ENCODE measurements at regions not wholly inside any gene's neighbourhood (a gene's known extent, or its start where the extent isn't known, plus 50 kb on each side); places are given as distances from the start of the nearest gene placed in this dataset.

DNA sequence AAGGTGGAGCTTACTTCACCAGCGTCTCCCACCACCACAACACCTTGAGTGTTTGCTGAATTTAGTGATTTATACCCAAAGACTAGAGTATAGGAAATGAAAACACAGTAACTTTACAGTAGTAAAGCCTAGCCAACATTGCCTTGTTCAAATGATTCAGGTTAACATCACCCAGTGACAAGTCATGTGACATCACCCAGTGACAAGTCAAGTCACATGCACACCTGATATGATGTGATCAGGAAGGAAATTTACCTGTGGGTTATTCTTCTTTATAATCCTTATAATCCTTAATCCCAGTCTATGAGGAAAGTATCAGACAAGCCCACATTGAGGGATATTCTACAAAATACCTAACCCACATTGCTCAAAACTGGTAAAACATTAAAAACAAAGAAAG is 545.6 kb upstream of the MEF2C start:
- Histone ChIP-seq H3K4me3 (no peak overlapping the region), H3K36me3 (replicated peaks; ENCODE audit: insufficient read depth, low read depth) (no peaks in the 10 kb centered on the region), H3K27me3 (no peaks in the 10 kb centered on the region), H3K4me1 (ENCODE audit: insufficient read depth) (no peaks in the 10 kb centered on the region), H3K4me2 (no peak overlapping the region), H3K79me2 (no peaks in the 10 kb centered on the region), H4K20me1 (ENCODE audit: insufficient read depth, poor library complexity, severe bottlenecking) (no peaks in the 10 kb centered on the region), H3K27ac (no peak overlapping the region), H3K9me2 (replicated peaks; ENCODE audit: insufficient read depth) (no peaks in the 10 kb centered on the region), H3K9me3 (ENCODE audit: low read depth) (no peaks in the 10 kb centered on the region), H2AFZ (no peak overlapping the region)
- no peak for DNase-seq (ENCODE audit: low spot score)
- TF ChIP-seq, protein P1, sequence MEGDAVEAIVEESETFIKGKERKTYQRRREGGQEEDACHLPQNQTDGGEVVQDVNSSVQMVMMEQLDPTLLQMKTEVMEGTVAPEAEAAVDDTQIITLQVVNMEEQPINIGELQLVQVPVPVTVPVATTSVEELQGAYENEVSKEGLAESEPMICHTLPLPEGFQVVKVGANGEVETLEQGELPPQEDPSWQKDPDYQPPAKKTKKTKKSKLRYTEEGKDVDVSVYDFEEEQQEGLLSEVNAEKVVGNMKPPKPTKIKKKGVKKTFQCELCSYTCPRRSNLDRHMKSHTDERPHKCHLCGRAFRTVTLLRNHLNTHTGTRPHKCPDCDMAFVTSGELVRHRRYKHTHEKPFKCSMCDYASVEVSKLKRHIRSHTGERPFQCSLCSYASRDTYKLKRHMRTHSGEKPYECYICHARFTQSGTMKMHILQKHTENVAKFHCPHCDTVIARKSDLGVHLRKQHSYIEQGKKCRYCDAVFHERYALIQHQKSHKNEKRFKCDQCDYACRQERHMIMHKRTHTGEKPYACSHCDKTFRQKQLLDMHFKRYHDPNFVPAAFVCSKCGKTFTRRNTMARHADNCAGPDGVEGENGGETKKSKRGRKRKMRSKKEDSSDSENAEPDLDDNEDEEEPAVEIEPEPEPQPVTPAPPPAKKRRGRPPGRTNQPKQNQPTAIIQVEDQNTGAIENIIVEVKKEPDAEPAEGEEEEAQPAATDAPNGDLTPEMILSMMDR (IDR thresholded peaks at IDR 0.05; ENCODE audit: poor library complexity), result no peak
- TF ChIP-seq EZH2phosphoT487 (IDR thresholded peaks at IDR 0.05; ENCODE audit: low read depth, severe bottlenecking, unreplicated experiment) (no peak), EZH2 (IDR thresholded peaks at IDR 0.05; ENCODE audit: borderline replicate concordance) (no peak)
- WGBS (ENCODE audit: low lambda C conversion rate, missing lambda C conversion rate), result 93% methylated on average over 1 of the region's 1 CpG

DNA sequence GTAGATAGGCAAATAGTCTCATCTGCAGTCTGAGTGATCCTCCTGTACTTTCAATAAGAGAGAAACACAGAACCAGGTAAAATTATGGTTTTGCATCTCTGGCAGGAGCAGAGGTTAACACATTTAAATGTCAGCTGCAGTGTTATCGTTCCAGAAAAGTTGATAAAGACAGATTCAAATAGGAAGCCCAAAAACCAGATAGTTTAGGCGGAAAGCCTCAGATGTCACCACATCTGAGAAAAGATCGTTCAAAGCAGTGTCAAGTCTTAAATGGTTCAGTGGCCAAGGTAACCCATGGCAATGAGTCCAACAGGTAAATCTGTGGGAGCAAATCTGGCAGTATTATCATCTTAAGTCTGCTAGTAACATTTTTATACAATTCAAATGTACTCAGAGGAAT is 542.1 kb upstream of the MEF2C start:
- Histone ChIP-seq H2AFZ (no peak overlapping the region), H3K27ac (no peak overlapping the region), H3K4me3 (no peak overlapping the region), H4K20me1 (ENCODE audit: insufficient read depth, poor library complexity, severe bottlenecking) (no peaks in the 10 kb centered on the region), H3K27me3 (no peaks in the 10 kb centered on the region), H3K4me2 (no peak overlapping the region), H3K4me1 (ENCODE audit: insufficient read depth) (no peaks in the 10 kb centered on the region), H3K9me3 (ENCODE audit: low read depth) (no peaks in the 10 kb centered on the region), H3K36me3 (replicated peaks; ENCODE audit: insufficient read depth, low read depth) (no peaks in the 10 kb centered on the region), H3K9me2 (replicated peaks; ENCODE audit: insufficient read depth) (no peaks in the 10 kb centered on the region), H3K79me2 (no peaks in the 10 kb centered on the region)
- WGBS (ENCODE audit: low lambda C conversion rate, missing lambda C conversion rate), result 88% methylated on average over 3 of the region's 3 CpGs
- no peak for DNase-seq (ENCODE audit: low spot score)
- TF ChIP-seq EZH2 (IDR thresholded peaks at IDR 0.05; ENCODE audit: borderline replicate concordance) (no peak), EZH2phosphoT487 (IDR thresholded peaks at IDR 0.05; ENCODE audit: low read depth, severe bottlenecking, unreplicated experiment) (no peak)
- TF ChIP-seq, protein P1 (IDR thresholded peaks at IDR 0.05; ENCODE audit: poor library complexity), result no peak

DNA sequence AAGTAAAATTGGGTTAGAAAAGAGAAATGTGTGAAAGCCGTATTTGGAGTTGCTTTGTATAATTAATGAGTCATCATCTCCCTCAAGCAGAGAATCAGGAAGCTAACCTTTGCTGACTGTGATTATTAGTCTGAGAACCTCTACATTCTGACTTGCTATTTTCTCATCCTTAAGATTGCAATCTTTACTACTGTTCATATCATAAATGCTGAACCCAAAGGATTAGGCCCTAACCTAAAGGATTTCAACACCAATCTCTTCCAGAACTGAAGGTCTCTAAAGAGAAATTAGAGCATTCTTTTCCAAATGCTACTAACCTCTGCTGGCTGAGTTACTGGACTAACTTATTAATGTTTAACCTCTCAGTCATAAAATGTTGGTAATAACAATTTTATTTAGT is 538.1 kb upstream of the MEF2C start:
- Histone ChIP-seq H3K9me3 (ENCODE audit: low read depth) (no peaks in the 10 kb centered on the region), H3K27me3 (no peaks in the 10 kb centered on the region), H3K4me1 (ENCODE audit: insufficient read depth) (no peaks in the 10 kb centered on the region), H3K4me2 (peak overlapping the region; percentile 8), H2AFZ (no peak overlapping the region), H3K9me2 (replicated peaks; ENCODE audit: insufficient read depth) (no peaks in the 10 kb centered on the region), H3K79me2 (no peaks in the 10 kb centered on the region), H3K27ac (no peak overlapping the region), H4K20me1 (ENCODE audit: insufficient read depth, poor library complexity, severe bottlenecking) (no peaks in the 10 kb centered on the region), H3K4me3 (no peak overlapping the region), H3K36me3 (replicated peaks; ENCODE audit: insufficient read depth, low read depth) (no peaks in the 10 kb centered on the region)
- peak; percentile 12 for DNase-seq (ENCODE audit: low spot score)
- WGBS (ENCODE audit: low lambda C conversion rate, missing lambda C conversion rate), result 25% methylated on average over 1 of the region's 1 CpG
- TF ChIP-seq, protein P1 (IDR thresholded peaks at IDR 0.05; ENCODE audit: poor library complexity), result no peak
- no peak for TF ChIP-seq EZH2phosphoT487 (IDR thresholded peaks at IDR 0.05; ENCODE audit: low read depth, severe bottlenecking, unreplicated experiment)
- no peak for TF ChIP-seq EZH2 (IDR thresholded peaks at IDR 0.05; ENCODE audit: borderline replicate concordance)
